H1 (cell line): ENCODE measurements at regions not wholly inside any gene's neighbourhood (a gene's known extent, or its start where the extent isn't known, plus 50 kb on each side); places are given as distances from the start of the nearest gene placed in this dataset.

ENCODE experiments used
- CTCF ChIA-PET: fragments of 300-600 bp; sonication (Branson Sonifier 250); formaldehyde crosslinking; loops from one replicate; lab custom pipeline; 2021; ENCODE audit not compliant: partially characterized antibody; lab: Charles Lee
- POLR2A ChIA-PET: fragments of 300-600 bp; sonication (Branson Sonifier 250); formaldehyde crosslinking; loops from one replicate; lab custom pipeline; 2021; ENCODE audit warnings: inconsistent platforms; ENCODE audit not compliant: partially characterized antibody; lab: Charles Lee
- DNase-seq, 2 experiments: peaks; one replicate each; pipeline versions ENCODE4 v3.0.0 to v3.0.0-alpha.2; 2010 to 2022; ENCODE audit warnings: low spot score in 2 of 2, low read depth in 1 of 2, mixed read lengths in 1 of 2
- FAIRE-seq: peaks from 2 replicates; lab custom pipeline; 2011; peaks lifted over from hg19 to GRCh38; lab: Jason Lieb, UNC
- H2AFZ ChIP-seq: 2 replicates; pipeline ENCODE4 v1.8.1; 2012; ENCODE audit warnings: low read length, inconsistent platforms
- H2AK5ac ChIP-seq: 2 replicates; pipeline ENCODE4 v1.6.1; 2013; ENCODE audit warnings: low read depth, low read length
- H2BK120ac ChIP-seq: replicated peaks from 2 replicates; pipeline ENCODE3; 2013; ENCODE audit warnings: low read depth, low read length, inconsistent platforms
- H2BK12ac ChIP-seq: 2 replicates; pipeline ENCODE4 v1.6.1; 2013; ENCODE audit warnings: low read depth, low read length
- H2BK15ac ChIP-seq: 2 replicates; pipeline ENCODE4 v1.6.1; 2013; ENCODE audit warnings: low read length
- H2BK20ac ChIP-seq: 2 replicates; pipeline ENCODE4 v1.6.1; 2013; ENCODE audit warnings: low read length
- H2BK5ac ChIP-seq: 2 replicates; pipeline ENCODE4 v1.6.1; 2013; ENCODE audit warnings: low read depth, low read length
- H3K14ac ChIP-seq: 2 replicates; pipeline ENCODE4 v1.6.1; 2013; ENCODE audit warnings: inconsistent platforms; ENCODE audit not compliant: insufficient read length
- H3K18ac ChIP-seq: 2 replicates; pipeline ENCODE4 v1.6.1; 2013; ENCODE audit warnings: low read length; ENCODE audit errors: extremely low read depth
- H3K23ac ChIP-seq: 2 replicates; pipeline ENCODE4 v1.6.1; 2013; ENCODE audit warnings: inconsistent platforms; ENCODE audit not compliant: insufficient read length
- H3K23me2 ChIP-seq: 2 replicates; pipeline ENCODE4 v1.6.1; 2013; ENCODE audit warnings: low read depth, low read length
- H3K27ac ChIP-seq: 2 replicates; pipeline ENCODE4 v1.6.1; 2011; ENCODE audit warnings: low read depth, low read length, inconsistent platforms
- H3K27me3 ChIP-seq, 4 experiments: replicated peaks in 1 of 4; 1 replicate in 1 of 4; 2 replicates in 3 of 4; pipeline versions ENCODE4 v1.6.1 to v1.8.1; 2011 to 2013; ENCODE audit warnings: low read length in 3 of 4, mild to moderate bottlenecking in 3 of 4, inconsistent platforms in 2 of 4, mixed read lengths in 2 of 4, moderate library complexity in 1 of 4; ENCODE audit not compliant: control insufficient read depth in 3 of 4, insufficient read depth in 3 of 4; ENCODE audit errors: extremely low read depth in 1 of 4
- H3K36me3 ChIP-seq, 4 experiments: 2 replicates each; pipeline versions ENCODE4 v1.6.1 to v1.8.1; 2011 to 2013; ENCODE audit warnings: mild to moderate bottlenecking in 4 of 4, low read length in 3 of 4, moderate library complexity in 2 of 4, control low read depth in 1 of 4, inconsistent platforms in 1 of 4; ENCODE audit not compliant: insufficient read depth in 4 of 4, control insufficient read depth in 2 of 4
- H3K4ac ChIP-seq: replicated peaks from 2 replicates; pipeline ENCODE3; 2013; ENCODE audit warnings: low read length, low read depth, mixed read lengths, inconsistent platforms; ENCODE audit not compliant: insufficient read length
- H3K4me1 ChIP-seq, 4 experiments: replicated peaks in 1 of 4; 1 replicate in 1 of 4; 2 replicates in 3 of 4; pipeline versions ENCODE4 v1.6.1 to v1.8.1; 2011 to 2013; ENCODE audit warnings: low read length in 3 of 4, inconsistent platforms in 2 of 4, mixed read lengths in 1 of 4; ENCODE audit not compliant: insufficient read depth in 4 of 4, control insufficient read depth in 3 of 4
- H3K4me2 ChIP-seq, 2 experiments: 2 replicates each; pipeline versions ENCODE4 v1.6.1 to v1.8.1; 2011 to 2013; ENCODE audit warnings: low read depth in 2 of 2, low read length in 2 of 2, control low read depth in 1 of 2, inconsistent platforms in 1 of 2, mild to moderate bottlenecking in 1 of 2; ENCODE audit not compliant: insufficient read depth in 1 of 2
- H3K4me3 ChIP-seq, 4 experiments: fragments of 200-600, 300-600 bp in 1 of 4; sonication (generic), shearing (Covaris generic), sonication (Bioruptor Twin) in 1 of 4; 2 replicates each; pipeline versions ENCODE4 v1.5.1 to v1.8.1; 2011 to 2016; ENCODE audit warnings: low read length in 4 of 4, low read depth in 3 of 4, control low read depth in 2 of 4, inconsistent platforms in 2 of 4, mild to moderate bottlenecking in 2 of 4, mixed read lengths in 1 of 4, moderate library complexity in 1 of 4; ENCODE audit not compliant: insufficient read depth in 2 of 4; ENCODE audit errors: extremely low read depth in 1 of 4
- H3K56ac ChIP-seq: replicated peaks from 2 replicates; pipeline ENCODE3; 2013; ENCODE audit warnings: low read depth, mild to moderate bottlenecking, mixed read lengths, low read length, inconsistent platforms; ENCODE audit not compliant: insufficient read length
- H3K79me1 ChIP-seq: 2 replicates; pipeline ENCODE4 v1.6.1; 2013; ENCODE audit warnings: low read depth, low read length, control low read depth
- H3K79me2 ChIP-seq, 2 experiments: 2 replicates each; pipeline versions ENCODE4 v1.6.1 to v1.8.1; 2012 to 2013; ENCODE audit warnings: low read length in 2 of 2, mild to moderate bottlenecking in 2 of 2, inconsistent platforms in 1 of 2; ENCODE audit not compliant: insufficient read depth in 2 of 2, control insufficient read depth in 1 of 2
- H3K9ac ChIP-seq, 4 experiments: replicated peaks in 1 of 4; 1 replicate in 1 of 4; 2 replicates in 3 of 4; pipeline versions ENCODE4 v1.6.1 to v1.8.1; 2011 to 2013; ENCODE audit warnings: low read depth in 3 of 4, low read length in 3 of 4, control low read depth in 2 of 4, mild to moderate bottlenecking in 2 of 4, moderate library complexity in 2 of 4, inconsistent platforms in 1 of 4; ENCODE audit errors: extremely low read depth in 1 of 4
- H3K9me3 ChIP-seq, 2 experiments: 2 replicates each; pipeline versions ENCODE4 v1.6.1 to v1.8.1; 2012 to 2013; ENCODE audit warnings: mild to moderate bottlenecking in 2 of 2, moderate library complexity in 2 of 2, control low read depth in 1 of 2, inconsistent platforms in 1 of 2, low read depth in 1 of 2, low read length in 1 of 2, mixed read lengths in 1 of 2; ENCODE audit not compliant: insufficient read depth in 2 of 2
- H4K20me1 ChIP-seq, 2 experiments: replicated peaks in 1 of 2; 2 replicates each; pipeline versions ENCODE3 to v1.8.1; 2011 to 2013; ENCODE audit warnings: inconsistent platforms in 2 of 2, low read length in 2 of 2, mild to moderate bottlenecking in 1 of 2; ENCODE audit not compliant: insufficient read depth in 2 of 2, control insufficient read depth in 1 of 2
- H4K5ac ChIP-seq: 2 replicates; pipeline ENCODE4 v1.6.1; 2013; ENCODE audit warnings: low read length, low read depth, mixed read lengths, inconsistent platforms; ENCODE audit not compliant: insufficient read length
- H4K8ac ChIP-seq: 2 replicates; pipeline ENCODE4 v1.8.0; 2013; ENCODE audit warnings: mild to moderate bottlenecking, moderate library complexity, low read length, inconsistent platforms; ENCODE audit not compliant: insufficient read depth; ENCODE audit errors: extremely low read depth
- H4K91ac ChIP-seq: replicated peaks from 2 replicates; pipeline ENCODE3; 2013; ENCODE audit warnings: low read length, mixed read lengths, inconsistent platforms; ENCODE audit not compliant: insufficient read length
- BRCA1 ChIP-seq: IDR thresholded peaks from 2 replicates; pipeline ENCODE4 v1.6.1; 2012; ENCODE audit warnings: low read depth, low read length, improper control_type of control experiment
- GABPA ChIP-seq: IDR thresholded peaks from 2 replicates; pipeline ENCODE4 v1.6.1; 2011; ENCODE audit warnings: mild to moderate bottlenecking, low read length, moderate library complexity, borderline replicate concordance; ENCODE audit not compliant: insufficient read depth
- KDM5A ChIP-seq: fragments of 200-600 bp; IDR thresholded peaks from 2 replicates; pipeline ENCODE4 v1.7.1; 2012; ENCODE audit warnings: mild to moderate bottlenecking, low read length, inconsistent platforms, mixed read lengths
- SIN3A ChIP-seq, 2 experiments: IDR thresholded peaks in 1 of 2; conservative IDR thresholded peaks in 1 of 2; 2 replicates each; pipeline ENCODE4 v1.6.1; 2011 to 2012; ENCODE audit warnings: low read length in 2 of 2, improper control_type of control experiment in 1 of 2, low read depth in 1 of 2, mild to moderate bottlenecking in 1 of 2
- SRF ChIP-seq: IDR thresholded peaks from 2 replicates; pipeline ENCODE4 v1.6.1; 2011; ENCODE audit warnings: mild to moderate bottlenecking, low read depth, low read length, moderate library complexity
- SUZ12 ChIP-seq: fragments of 200-600 bp; sonication (generic); IDR thresholded peaks from 2 replicates; pipeline ENCODE4 v1.6.1; 2012; ENCODE audit warnings: mild to moderate bottlenecking, inconsistent platforms, low read length, moderate library complexity, mixed read lengths
- TCF12 ChIP-seq: IDR thresholded peaks from 2 replicates; pipeline ENCODE4 v1.6.1; 2011; ENCODE audit warnings: low read depth, mild to moderate bottlenecking, low read length
- WGBS, 2 experiments: shearing (Covaris generic) in 1 of 2; methylation state at CpG; one replicate each; pipeline versions ENCODE4 v1.1.6 to v1.1.7; 2013 to 2015; ENCODE audit warnings: low lambda C conversion rate in 2 of 2, mixed read lengths in 2 of 2, inconsistent platforms in 1 of 2, low coverage in 1 of 2, missing lambda C conversion rate in 1 of 2; ENCODE audit not compliant: insufficient replicate concordance in 2 of 2, insufficient coverage in 1 of 2, insufficient read length in 1 of 2; ENCODE audit errors: extremely low coverage in 1 of 2, missing lambda C conversion rate in 1 of 2; 5-methylcytosine and 5-hydroxymethylcytosine counted together
- TF ChIP-seq, protein P1 (sequence below): IDR thresholded peaks from 2 replicates; pipeline ENCODE4 v1.6.1; 2012; ENCODE audit warnings: low read length, inconsistent platforms

DNA sequence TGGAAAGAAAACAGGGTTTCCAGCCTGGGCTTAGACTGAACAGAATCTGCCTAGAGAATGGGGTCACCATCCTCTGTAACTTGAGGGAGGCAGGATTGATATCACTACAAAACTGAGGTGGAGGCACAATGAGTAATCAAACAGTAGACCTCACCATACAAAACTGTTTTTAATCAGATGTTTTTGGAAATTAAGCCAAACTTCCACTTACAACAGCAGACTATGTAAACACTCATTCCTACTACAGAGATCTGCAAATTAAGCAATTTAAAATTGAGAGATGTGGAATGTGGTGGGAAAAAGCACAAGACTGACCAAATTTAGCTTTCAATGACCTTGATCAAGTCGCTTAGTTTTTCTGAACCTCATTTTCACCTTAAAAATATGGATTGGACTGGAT, 104.3 kb upstream of the SLC38A4 start:
- no peak overlapping the region for H2BK12ac ChIP-seq
- no peak overlapping the region for H3K4me2 ChIP-seq
- H2BK15ac ChIP-seq: no peak overlapping the region
- H3K14ac ChIP-seq: no peak overlapping the region
- H3K36me3 ChIP-seq: no peaks in the 10 kb centered on the region
- FAIRE-seq (no peak), DNase-seq (no peak)
- H3K9me3 ChIP-seq: no peaks in the 10 kb centered on the region
- H3K18ac ChIP-seq: no peak overlapping the region
- H4K20me1 ChIP-seq: no peaks in the 10 kb centered on the region
- no peak overlapping the region for H2BK120ac ChIP-seq
- no peak overlapping the region for H3K4me3 ChIP-seq
- H3K56ac ChIP-seq: no peak overlapping the region
- H4K5ac ChIP-seq: no peak overlapping the region
- ChIA-PET POLR2A (interaction anchor here (1.6 kb wide), 1 partner anchor 557 kb away, joined by 3 read pairs; no protein-coding TSS in a partner anchor), CTCF (interaction anchor here (1.1 kb wide), 2 partner anchors 13 to 54 kb away, joined by 3 read pairs; no protein-coding TSS in a partner anchor)
- H3K79me1 ChIP-seq: no peaks in the 10 kb centered on the region
- no peak overlapping the region for H2AFZ ChIP-seq
- H3K27ac ChIP-seq: no peak overlapping the region
- no peak overlapping the region for H3K9ac ChIP-seq
- no peak overlapping the region for H2BK5ac ChIP-seq
- H4K91ac ChIP-seq: no peak overlapping the region
- H3K23me2 ChIP-seq: no peaks in the 10 kb centered on the region
- no peak overlapping the region for H3K4ac ChIP-seq
- no peaks in the 10 kb centered on the region for H3K79me2 ChIP-seq
- H2BK20ac ChIP-seq: no peak overlapping the region
- WGBS, 2 experiments: 95% methylated on average over 1 of the region's 1 CpG; no CpG with 5 or more reads in 1 of the 2 experiments
- no peak overlapping the region for H2AK5ac ChIP-seq
- no peak overlapping the region for H3K23ac ChIP-seq
- H3K4me1 ChIP-seq: no peaks in the 10 kb centered on the region
- H3K27me3 ChIP-seq: no peaks in the 10 kb centered on the region
- H4K8ac ChIP-seq: no peak overlapping the region
- TF ChIP-seq SIN3A (conservative IDR thresholded peaks at IDR 0.05 in 1 of 2, IDR thresholded peaks at IDR 0.05 in 1 of 2; ENCODE audit: low read depth in 1 of 2, low read length in 2 of 2): no peak
- TF ChIP-seq BRCA1: no peak
- no peak for TF ChIP-seq SUZ12
- TF ChIP-seq, protein P1, sequence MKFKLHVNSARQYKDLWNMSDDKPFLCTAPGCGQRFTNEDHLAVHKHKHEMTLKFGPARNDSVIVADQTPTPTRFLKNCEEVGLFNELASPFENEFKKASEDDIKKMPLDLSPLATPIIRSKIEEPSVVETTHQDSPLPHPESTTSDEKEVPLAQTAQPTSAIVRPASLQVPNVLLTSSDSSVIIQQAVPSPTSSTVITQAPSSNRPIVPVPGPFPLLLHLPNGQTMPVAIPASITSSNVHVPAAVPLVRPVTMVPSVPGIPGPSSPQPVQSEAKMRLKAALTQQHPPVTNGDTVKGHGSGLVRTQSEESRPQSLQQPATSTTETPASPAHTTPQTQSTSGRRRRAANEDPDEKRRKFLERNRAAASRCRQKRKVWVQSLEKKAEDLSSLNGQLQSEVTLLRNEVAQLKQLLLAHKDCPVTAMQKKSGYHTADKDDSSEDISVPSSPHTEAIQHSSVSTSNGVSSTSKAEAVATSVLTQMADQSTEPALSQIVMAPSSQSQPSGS: no peak
- TF ChIP-seq SRF: no peak
- no peak for TF ChIP-seq GABPA
- TF ChIP-seq TCF12: no peak
- TF ChIP-seq KDM5A: no peak
